NCI-H2081 treated with DMSO at 0.1 percent for 48 hours (cell line): ENCODE measurements at regions not wholly inside any gene's neighbourhood (a gene's known extent, or its start where the extent isn't known, plus 50 kb on each side); places are given as distances from the start of the nearest gene placed in this dataset.
"Not testable (repeated sequence)": the region's sequence is repeated elsewhere in the genome, so short reads cannot be mapped to it uniquely, and the experiment has no call there.

Experiments
- DNase-seq: peaks from one replicate; lab custom pipeline; 2025; lab: John Stamatoyannopoulos, UW

DNA sequence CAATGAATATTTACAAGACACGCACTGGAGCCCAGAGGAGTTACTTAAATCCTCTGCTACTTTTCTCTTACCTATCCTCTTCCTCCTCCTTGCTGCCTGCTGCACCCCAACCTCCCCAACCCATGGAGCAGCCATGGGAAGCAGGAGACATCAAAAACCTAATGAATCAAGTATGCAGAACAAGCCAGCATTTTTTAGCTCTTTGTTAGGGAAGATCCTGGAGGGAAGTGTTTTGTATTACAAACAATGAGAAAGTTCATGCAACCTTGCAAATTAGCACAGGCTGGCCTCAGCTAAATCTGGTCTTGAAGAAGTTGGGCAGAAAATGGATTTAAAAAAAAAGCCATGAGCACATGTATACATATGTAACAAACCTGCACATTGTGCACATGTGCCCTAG lies 498.8 kb downstream of the KIF4B start:
- DNase-seq, result no peak

DNA sequence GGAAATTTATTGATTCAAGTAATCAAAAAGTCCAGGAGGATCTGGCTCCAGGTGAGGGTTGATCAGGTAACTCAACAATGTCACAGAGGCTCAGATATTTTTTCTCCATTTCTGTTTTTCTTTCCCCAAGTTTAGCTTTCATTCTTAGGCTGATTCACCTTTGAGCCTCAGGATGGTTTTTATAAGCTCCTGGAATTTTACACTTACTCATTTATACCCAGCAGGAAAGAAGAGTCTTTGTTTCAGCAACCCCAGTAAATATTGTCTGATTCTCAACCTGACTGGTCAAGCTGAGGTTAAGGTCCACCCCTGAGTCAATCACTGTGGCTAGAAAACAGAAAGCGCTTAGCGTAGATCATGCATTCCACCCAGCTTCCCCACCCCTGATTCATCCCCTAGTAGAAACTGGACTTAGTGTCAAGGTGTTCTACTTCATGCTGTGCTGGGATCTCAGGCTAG lies 500.6 kb downstream of the KIF4B start:
- DNase-seq, result no peak

DNA sequence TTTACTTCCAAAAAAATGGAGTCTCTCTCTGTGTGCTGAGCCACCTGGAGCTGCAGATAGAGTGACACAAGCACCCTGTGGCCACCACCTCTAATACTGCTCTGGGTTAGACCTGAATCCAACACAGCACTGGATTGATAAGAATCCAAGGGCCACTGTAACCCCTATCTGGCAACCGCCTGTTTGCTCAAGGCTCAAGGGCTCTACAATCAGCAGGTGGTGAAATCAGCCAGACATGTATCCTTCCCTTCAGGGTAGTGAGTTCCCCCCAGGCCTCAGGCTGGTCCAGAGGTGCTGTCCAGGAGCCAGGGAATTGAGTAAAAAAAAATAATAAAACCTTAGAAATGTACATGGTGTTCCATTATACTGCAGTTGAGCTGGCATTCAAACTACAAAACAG lies 509.0 kb downstream of the KIF4B start:
- DNase-seq, result no peak

DNA sequence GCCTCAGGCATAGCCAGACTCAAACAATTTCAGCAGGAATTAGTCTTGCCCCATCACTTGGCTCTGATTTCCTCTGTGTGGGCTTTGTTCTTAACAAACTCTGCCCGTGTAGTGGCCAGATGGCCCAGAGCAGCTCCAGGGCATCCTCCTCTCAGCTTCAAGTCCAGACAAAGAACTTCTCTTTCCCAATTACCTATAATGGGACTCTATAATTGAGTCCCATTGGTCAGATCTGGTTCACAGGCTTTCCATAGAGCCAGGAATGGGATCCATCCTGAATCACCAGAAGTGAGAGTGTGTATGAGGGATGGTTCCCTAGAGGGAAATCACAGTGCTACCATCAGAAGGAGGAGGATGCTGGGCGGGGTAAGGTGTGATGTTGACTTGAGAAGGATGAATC lies 515.8 kb downstream of the KIF4B start:
- DNase-seq, result no peak

DNA sequence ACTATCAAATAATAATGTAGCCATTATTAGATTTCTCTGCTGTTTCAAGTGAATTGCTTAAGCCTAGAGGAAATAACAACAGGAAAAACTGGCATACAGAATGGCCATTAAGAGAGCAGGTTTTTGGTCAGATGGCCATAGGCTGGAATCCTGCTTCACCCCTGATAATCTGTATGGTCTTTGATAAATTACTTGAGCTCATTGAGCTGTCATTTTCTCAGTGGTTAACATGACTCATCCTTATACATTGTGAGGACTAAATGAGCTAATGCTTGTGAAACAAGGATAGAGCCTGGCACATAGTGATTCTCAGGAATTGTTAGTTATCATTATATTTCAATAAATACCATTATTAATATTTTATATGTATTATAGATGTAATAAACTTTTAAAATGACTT lies 516.5 kb downstream of the KIF4B start:
- DNase-seq, result no peak

DNA sequence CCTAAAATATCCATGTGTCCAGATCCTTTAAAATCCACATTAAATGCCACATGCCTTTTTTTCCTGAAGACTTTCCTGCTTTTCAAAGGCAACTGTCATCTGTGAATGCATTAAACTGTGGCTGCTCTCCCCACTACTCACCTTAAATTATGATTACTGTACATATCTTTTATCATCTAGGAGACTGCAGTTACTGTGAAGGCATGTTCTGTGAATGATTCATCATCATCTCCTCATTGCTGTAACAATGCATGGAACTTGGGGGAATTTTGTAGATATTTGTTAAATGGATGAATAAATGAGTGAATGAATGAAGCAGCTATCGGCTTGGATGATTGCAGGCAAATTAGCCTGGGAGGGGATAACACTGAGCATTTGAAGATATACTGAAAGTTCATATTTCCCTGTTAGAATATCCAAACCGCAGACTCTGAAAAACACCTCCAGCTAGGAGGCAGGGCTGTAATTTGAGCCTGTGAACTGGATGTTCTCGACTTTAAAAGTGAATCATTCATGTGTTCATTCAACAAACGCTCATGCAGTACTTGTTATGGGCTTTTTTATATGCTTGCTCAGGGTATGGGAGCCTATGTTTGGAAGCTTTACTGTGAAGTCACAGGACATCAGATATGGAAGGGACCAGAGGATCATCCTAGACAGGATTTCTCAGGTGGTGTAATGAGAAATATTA lies 519.2 kb downstream of the KIF4B start:
- no peak for DNase-seq

DNA sequence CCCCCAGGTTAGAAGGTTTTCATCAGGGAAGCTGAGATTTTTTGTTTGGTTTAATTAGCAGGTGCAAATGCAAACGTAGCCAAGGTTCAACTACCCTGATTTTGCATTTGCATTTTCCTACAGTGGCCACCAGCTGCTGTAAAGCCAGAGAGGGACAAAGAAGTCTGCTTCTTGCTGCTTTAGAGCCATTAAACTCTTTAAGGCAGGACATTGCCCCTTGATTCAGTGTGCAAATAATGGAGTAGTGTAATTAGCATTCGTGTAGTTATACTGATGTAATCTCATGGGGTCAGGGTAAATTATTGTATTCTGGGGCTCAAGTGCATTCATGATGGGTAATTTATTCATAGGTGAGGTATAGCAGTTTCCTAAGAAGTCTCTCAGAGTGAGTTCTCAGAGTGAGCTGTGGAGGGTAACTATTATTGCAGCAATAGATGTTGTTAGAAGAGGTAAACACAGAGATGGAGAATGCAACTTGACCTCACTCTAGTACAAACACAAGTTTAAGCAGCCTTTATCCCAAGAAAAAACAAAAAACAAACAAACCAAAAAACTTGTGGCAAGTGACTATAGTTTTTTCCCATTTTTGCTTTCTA lies 526.5 kb downstream of the KIF4B start:
- no peak for DNase-seq

DNA sequence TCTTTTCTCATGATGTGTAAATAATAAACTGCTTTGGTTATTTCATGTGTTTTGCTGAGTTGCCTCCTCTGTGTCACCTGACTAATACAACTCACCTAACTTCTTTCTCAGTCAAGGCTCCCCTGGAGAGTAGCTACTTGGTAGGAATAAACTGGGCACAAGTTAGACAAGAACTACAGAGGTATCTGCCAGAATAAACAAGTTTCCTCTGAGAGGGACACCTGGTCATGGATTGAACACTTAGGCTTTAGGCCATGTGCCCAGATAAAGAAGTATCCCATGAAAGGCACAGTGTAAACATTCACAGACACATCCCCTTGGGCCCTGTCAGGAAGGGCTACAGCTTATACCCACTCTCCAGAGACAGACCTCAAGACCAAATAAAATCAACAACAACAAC lies 532.5 kb downstream of the KIF4B start:
- no peak for DNase-seq

DNA sequence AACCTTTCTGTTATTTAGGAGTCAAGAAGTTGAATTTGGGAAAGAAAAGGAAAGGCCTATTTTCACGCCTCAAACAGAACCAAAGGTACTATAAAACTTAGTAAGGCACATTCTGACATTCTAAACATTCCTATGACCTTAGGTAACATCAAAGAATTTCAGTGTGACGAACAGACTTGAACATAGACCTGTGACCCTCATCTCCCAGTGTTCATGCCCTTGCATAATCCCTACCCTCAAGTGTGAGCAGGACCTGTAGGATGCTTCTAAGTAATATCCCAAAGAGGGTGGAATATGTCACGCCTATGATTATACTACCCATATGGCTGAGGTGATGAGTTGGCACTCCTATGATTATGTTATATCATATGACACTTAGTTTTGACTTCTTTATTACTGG lies 540.9 kb downstream of the KIF4B start:
- no peak for DNase-seq

DNA sequence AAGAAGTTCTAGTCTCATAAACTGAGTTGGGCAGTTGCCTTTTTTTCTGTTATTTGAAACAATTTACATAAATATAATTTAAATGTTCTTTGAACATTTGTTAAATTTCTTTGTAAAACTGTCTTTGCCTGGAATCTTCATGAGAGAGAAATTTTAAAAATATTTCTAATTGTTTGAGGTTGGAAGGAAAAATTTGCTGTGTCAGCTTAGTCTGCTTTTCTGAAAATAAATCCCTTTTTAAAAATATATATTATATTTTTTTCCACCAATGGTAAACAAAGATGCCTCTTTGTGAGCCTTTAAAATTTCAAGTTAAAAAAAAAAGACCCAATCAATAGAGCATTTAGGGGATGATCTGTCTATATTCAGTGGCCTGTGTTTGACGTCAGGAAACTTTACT lies 542.7 kb downstream of the KIF4B start:
- DNase-seq, result no peak

DNA sequence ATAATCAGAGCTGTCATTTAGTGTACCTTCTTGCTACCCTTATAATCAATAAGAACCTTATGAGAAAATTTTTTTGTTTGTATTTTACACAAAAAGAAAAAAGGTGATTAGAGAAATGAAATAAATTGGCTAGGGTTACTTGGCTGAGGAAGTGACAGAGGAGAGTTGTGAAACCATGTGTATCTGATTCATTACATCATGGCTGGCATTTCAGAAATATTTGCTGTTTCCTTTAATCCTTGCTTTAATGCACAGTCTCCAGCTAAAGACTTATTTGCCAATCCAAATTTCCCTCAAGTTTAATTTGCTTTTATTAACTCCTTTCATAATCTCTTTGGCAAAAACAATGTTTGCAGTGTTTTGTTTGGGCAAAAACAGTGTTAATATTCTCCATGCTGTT lies 543.1 kb downstream of the KIF4B start:
- DNase-seq, result no peak

DNA sequence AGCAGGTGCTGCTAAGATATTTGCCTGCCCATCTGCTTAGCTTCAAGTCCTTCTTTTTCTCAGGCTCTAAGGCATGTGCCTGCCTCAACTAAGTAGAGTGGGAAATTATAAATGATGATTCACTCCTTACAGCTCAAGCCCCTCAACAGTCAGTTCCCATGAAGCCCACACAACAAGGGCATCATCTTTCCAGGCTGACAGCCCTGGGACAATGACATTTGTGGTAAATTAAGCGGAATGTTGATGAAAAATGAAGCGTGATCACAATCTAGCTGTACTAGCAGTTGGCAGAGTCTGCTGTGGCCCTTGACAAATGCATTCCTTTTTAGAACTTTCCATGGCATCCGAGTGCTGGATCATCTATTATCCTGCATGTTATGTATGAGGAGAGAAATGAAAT lies 548.6 kb downstream of the KIF4B start:
- DNase-seq, result no peak

DNA sequence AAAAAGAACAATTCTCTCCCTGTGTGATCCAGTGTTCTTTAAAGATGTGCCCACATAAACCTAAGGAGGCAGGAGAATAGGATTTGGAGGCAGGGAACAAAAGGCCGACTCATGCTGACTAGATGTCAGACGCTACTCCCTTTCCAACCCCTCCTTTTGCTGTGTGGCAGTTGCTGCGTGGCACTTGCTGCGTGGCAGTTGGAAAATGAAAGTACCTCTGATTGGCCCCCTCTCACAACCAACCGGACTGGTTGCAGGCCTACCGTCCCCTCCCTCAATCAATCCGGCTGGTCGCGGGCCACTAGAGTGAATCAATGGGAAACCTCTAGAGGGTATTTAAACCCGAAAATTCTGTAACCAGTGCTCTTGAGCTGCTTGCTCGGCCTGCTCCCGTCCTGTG lies 551.0 kb downstream of the KIF4B start:
- no peak for DNase-seq

DNA sequence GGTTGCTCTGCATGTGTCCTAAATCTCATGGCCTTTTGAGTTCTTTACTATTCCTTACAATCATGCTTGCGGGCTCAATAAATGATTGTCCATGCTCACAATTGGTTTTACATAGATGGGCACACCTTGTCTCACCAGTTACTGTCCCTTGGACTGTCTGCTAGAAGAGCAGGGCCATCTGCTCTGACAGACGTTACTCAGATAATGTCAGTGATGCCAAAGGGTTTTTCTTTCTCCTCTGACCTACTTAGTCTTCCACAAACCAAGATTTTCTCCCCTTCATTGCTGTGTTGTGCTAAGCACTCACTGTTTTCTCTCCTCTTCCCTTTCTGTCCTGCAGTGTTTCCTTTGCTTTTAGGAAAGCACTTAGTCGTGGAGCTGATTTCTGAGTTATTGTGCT lies 562.3 kb downstream of the KIF4B start:
- DNase-seq, result no peak

DNA sequence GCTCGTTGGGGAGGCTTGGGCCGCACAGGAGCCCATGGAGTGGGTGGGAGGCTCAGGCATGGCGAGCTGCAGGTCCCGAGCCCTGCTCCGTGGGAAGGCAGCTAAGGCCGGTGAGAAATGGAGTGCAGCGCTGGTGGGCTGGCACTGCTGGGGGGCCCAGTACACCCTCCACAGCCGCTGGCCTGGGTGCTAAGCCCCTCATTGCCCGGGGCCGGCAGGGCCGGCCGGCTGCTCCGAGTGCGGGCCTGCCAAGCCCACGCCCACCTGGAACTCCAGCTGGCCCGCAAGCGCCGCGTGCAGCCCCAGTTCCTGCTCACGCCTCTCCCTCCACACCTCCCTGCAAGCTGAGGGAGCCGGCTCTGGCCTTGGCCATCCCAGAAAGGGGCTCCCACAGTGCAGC lies 573.3 kb downstream of the KIF4B start:
- DNase-seq, result not testable (repeated sequence)

DNA sequence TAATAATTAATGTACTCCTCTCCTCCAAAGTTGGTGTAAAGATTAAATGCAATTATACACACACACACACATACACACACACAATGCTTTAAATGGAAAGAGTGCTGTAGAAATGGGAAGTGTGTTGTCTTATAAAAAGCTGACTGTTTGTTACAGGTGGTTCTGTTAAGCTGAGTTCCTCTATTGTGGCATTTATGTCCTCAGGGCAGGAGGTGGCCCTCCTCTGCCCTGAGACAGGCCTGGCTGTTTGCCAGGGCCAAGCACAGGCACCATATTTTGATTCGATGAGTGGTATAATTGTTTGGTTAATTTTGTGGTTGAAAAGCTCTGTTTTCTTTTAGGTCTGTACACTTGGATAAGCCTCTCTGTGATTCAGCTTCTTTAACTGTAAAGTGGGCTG lies 573.9 kb downstream of the KIF4B start:
- no peak for DNase-seq

DNA sequence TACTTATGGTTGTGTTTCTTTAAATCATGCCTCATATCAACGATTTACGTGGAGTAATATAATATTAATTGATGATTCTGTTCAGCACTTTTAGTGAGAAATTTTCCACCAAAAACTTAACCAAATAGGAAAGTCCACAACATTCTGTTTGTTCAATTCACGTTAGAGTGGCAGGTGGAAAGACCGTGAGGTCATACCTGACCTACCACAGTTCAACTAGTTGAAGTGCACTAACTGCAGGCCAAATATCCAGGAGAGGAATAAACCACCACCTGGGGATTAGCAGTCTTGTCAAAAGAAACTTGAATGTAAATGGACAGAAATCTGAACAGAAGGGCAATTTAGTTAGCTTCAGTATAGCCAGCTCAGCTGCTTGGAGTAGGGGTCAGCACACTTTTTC lies 577.7 kb downstream of the KIF4B start:
- DNase-seq, result no peak

DNA sequence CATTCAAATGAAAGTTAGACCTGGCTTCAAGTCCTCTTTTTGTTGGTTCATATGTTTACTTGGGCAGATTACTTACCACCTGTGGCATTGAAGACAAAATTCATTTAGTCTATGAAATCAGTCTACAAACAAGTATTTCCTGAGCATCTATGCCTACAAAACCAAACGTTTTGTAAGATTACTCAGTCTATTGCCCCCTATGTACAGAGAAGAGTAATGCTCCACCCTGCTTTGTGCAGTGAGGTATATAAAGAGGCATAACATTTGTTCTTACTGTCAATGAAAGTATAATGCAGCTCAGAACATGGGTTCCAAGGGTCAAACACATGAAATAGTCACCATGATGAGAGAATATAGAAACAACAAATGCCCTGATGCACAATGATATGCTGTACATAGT lies 580.7 kb downstream of the KIF4B start:
- DNase-seq, result no peak

DNA sequence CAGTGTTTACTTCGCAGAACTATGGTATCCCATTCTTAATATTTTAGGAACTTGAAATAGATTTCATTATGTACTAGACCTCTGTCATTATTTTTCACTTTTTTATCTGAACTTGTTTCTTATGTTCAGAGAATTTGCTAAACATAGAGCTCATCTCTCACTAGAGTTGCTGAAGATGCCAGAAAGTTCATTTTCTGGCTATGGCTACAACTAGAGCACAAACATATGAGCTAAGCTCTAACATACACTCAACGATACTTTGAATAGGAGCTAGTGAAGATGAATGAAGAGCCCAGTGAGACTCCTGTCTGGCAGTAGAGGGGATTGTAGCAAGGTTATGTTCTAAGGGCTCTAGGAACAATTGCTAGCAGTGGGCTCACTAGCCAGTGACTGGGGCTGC lies 582.2 kb downstream of the KIF4B start:
- DNase-seq, result no peak

DNA sequence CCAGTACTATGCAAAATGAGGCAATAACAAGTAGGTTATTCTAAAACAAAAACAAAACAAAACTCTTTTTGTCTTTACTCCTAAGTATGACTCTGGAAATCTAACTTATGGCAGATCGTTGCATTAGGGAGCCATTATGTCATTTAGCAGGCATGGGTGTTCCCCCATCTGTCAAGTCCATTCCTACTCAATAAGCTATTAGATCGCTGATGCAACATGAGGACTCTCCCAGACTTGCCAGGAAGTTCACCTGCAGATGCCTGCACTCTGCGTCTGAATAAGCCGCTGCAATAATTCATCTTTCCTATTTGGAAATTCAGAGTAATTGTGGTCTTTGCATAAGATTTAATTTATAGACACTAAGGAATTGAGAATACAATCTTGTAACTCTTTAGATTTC lies 585.0 kb downstream of the KIF4B start:
- no peak for DNase-seq

DNA sequence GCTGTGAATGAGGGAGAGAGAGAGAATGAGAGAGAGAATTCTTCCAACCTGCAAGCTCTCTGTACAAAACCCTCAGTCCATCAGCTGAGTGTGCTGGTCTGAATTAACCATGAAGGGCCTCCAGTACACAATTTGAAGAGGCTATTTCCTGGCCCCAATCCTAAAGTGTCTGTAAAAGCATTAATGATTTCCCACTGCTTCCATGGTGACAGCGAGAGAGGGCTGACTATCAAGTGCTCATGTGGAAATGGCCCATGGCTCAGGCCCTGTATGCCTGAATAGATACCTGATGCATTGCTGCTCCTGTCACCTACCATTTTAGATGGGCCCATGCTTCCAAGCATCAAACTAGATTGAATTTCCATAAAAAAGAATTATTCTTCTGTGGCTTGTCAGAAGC lies 592.4 kb downstream of the KIF4B start:
- DNase-seq, result no peak

DNA sequence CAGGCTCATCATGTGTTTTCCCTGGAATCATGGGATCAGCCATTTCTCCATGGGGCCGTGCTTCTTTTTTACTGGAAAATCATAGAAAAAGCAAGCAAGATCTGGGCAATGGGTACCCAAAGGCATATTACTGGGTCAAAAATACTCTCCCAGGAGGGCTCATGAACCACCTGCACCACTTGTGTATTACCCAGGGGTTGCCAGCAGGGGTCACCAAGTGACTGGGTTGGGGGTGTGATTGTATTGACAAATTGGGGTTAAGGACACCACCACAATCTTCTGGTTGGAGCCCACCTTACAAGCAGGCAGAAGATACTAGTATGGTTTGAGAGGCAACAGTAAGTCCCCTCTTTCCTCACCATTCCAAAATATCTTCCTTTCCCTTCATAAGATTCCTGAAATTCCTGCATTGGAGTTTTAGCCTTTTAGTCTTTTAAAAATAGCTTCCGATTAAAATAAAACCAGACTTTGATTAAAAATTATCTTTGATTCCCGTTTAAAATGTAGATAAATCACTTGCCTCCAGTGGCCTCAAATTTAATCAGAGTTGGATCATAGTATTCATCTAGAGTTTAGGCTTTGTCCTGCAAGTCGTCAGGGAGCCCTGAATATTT lies 603.3 kb downstream of the KIF4B start:
- DNase-seq, result no peak

DNA sequence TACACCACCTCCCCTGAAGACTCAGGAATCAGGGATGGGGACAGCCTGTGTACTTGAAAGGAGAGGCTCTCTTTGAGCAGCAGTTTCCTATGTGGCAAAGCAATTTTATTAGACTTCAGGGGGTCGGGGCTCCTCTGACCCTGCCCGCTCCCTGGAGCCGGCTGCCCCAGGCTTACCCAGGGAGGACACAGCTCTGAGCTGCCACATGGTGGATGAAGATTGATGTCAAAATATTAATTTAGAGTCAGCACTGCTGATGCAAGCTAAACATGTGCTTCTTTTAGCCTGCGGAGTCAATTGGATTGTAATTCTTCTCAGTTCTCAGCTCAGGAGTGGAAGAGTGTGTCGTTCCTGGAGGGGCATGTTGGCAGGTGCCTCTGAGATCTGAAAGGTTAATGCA lies 606.1 kb downstream of the KIF4B start:
- no peak for DNase-seq
